HG02852 (cell line): ENCODE measurements at regions not wholly inside any gene's neighbourhood (a gene's known extent, or its start where the extent isn't known, plus 50 kb on each side); places are given as distances from the start of the nearest gene placed in this dataset.

Experiments used
- ATAC-seq: cut with Tn5 transposase; IDR thresholded peaks from one replicate; pipeline ENCODE4 v1.9.1; 2021; ENCODE audit warnings: mild to moderate bottlenecking, moderate library complexity; ENCODE audit not compliant: unreplicated experiment

GRCh38 chr18:67301592-67301991 lies 214.9 kb downstream of the DSEL start:
- no peak for ATAC-seq

DNA sequence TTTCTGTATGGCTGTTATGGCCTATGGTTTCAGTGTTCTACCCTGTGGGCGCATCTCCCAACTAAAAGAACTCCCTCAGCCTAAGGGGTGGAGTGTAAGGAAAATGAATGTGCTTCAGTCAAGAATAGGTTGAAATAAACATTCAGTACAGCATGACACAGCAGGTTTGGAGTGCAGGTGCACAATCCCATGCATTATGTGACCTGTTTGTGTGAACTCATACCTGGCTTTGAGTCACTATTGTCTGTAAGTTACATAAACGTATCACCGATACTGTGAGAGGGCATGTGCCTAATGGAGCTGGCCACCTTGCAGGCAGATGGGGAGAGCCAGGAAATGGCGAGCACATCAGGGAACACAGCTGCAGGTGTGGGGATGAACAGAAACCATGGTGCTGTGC lies 216.0 kb downstream of the DSEL start:
- ATAC-seq = no peak

- no peak for ATAC-seq
These were observed 223.7 kb downstream of the DSEL start for GRCh38 chr18:67292814-67293213.

DNA sequence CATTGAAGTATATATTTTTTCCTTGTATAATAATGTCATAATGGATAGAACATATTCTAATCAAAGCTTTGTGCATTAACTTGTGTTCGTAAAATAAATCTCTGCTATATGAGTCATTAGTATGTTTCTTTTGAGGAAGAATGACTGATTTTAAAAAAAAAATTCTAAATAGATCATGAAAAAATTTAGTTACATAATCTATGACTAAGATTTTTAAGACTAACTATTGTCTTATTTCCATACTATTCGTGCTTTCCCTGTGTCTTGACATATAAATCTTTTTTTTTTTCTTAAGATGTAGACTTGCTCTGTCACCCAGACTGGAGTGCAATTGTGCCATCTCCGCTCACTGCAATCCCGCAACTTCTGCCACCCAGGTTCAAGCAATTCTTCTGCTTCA lies 226.1 kb downstream of the DSEL start:
- no peak for ATAC-seq

- no peak for ATAC-seq
These were observed 230.9 kb downstream of the DSEL start for GRCh38 chr18:67285583-67285982.

DNA sequence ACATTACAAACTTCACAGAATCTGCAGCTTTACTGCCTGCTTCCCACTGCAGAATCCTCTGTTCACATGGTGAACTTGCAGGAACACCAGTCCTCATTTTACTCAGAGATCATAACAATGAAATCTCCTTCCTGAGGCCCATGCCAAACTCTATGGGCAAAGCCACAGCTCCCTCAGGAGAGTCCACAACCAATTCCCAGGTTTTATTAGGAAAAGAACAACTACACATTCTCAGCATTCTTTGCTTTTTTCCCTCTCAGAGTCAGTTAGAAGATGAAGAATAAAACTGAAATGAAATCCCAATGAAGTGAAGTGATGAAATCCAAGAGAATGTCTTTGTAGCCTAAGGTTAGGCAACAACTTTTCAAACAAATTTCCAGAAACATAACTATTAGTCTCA lies 233.7 kb downstream of the DSEL start:
- ATAC-seq = no peak

DNA sequence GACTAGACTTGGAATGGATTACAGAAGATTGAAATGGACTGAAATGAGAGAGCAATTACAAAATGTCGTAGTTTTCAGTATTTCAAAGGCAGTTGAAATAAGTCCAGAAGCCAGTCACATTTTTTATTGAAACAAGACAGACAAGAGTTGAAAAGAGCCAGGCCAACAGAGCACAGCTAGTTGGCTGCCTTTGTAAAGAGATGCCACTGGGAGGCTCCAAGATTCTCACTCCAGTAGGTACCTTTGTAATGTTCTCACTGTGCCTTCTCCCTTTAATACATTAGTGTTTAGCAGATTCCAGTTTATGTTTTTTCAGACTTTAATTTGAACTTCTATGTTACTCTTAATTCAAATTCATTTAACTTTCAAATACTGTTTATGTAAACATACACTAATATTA lies 234.8 kb downstream of the DSEL start:
- no peak for ATAC-seq

GRCh38 chr18:67280486-67281242 lies 235.9 kb downstream of the DSEL start:
- ATAC-seq = no peak

DNA sequence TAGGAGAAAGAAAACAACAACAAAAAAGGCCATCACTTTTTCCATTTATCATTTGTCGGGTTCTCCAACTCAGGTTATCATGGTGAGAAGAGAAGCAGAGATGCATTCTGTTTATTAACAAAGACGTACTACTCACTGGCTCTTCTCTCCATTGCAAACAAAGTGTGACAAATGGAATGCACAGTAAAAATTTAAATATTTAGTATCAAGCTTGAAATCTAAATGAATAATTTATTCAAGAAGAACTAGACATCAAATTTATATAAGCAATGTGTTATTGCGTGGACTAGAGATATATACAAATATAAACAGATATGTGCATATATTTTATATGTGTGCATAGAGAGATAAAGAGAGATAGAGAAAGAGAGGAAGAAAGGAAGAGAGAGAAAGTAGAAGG lies 236.5 kb downstream of the DSEL start:
- no peak for ATAC-seq

DNA sequence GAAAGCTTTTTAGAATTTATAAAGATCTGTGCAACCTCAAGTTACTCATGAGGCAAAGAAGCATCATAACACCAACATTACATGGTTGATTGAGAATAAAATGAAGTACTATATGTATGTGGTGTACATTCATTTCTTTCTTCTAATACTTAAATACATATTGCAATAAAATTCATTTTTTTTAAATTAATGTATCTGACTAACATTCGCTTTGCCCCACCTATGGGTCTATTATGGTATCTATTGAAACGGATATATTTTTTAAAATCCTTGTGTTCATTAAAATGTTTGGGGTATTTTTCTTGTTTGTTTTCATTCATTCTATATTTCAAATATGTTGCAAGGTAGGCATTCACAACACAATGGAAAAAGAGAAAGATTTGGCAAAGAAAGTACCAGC lies 237.5 kb downstream of the DSEL start:
- no peak for ATAC-seq

- ATAC-seq = no peak
These were observed 239.9 kb downstream of the DSEL start for GRCh38 chr18:67276638-67277037.

DNA sequence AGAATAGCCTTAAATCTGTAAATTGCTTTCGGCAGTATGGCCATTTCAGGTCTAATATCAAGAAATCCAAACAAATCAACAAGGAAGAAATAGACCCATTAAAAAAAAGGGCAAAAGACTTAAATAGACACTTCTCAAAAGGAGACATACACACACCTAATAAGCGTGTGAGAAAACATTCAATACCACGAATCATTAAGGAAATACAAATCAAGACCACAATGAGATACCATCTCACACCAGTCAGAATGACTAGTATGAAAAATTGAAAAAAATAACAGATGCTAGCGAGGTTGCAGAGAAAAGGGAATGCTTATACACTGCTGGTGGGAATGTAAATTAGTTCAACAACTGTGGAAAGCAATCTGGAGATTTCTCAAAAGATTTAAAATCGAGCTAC lies 243.2 kb downstream of the DSEL start:
- ATAC-seq = no peak

GRCh38 chr18:67269206-67269605 lies 247.3 kb downstream of the DSEL start:
- ATAC-seq = no peak

DNA sequence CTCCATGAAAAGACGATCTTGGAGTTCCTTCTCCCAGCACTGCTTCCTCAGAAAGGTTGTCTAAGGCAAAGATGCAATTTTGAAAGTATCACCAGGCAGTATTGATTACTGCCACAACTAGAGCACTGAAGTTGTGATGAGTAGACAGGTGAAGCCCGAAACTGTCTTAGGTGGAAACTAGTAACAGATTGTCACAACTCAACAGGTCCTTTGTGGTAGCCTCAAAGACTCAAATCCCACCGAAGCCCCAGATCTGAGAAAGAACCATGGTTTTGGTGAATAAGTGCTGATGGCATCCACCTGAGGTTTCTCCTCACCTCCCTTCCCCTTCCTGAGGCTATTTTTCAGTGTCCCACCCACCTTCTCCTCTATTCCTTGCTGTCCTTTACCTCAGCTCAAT lies 248.0 kb downstream of the DSEL start:
- ATAC-seq = no peak

GRCh38 chr18:67266246-67267237 lies 250.0 kb downstream of the DSEL start:
- ATAC-seq = no peak

- ATAC-seq = no peak
These were observed 250.9 kb downstream of the DSEL start for GRCh38 chr18:67265464-67266245.

- no peak for ATAC-seq
These were observed 254.5 kb downstream of the DSEL start for GRCh38 chr18:67261931-67262552.

DNA sequence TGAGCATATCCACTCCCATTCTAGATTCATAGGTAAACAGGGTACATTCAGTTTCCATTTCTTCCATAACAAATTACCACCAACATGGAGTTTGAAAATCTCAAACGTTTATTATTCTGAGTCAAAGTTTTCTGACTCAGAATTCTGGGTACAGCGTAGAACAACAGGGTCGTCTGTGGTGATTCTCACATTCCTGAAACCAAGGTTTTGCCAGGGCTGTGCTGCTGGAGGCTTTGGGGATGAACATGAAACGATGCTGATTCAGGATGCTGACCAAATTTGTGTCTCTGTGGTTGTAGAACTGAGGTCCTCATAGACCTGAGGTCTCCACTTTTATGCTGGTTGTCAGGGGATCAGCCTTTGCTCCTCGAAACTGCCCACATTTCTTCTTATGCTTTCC lies 255.7 kb downstream of the DSEL start:
- ATAC-seq = no peak

DNA sequence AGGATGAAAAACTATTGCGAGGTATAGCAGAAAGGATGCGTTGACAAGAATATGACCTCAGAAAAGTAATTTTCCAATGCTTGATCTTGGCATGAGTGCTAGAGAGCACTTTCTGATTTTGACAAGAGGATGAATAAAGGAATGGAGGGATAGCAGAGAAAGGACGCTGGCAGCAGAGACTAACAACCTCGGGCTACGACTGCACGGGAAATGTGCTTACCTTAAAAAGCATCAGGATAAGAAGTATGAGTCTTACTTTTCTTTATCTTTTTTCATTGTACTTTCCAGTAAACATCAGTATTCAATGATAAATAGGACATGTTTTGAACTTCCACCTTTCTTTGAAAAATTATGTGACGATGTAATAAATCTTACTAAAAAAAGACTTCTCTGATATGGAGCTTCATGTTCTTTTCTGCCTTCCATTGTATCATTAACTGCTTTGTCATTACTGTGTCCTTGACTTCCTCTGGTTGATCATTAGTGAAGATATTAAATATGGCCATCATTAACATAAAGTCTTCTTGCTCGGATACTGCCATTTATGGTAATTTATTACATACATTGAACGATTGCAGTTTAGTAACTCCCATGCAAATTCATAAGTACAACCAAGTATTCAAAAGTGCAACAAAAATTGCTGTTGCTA lies 265.6 kb downstream of the DSEL start:
- no peak for ATAC-seq
